ENCODE measurements at regions not wholly inside any gene's neighbourhood (a gene's known extent, or its start where the extent isn't known, plus 50 kb on each side); places are given as distances from the start of the nearest gene placed in this dataset.

DNA sequence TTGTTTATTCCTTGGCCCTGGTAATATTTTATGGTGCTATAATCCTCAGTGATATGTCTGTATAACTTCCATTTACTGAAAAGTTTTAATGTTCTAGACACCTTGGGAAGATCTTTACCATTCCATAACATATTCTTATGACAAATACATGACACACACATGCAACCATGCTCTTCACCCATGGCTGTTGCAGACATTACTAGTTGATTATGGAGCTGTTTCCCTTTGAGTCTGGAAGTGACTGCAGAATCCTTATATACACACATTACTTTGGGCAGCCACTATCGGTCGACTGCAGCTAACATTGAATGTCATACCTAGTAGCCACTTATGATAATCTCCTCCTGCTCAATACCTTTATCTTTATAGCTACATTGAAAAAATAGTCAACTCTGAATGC is 243.1 kb upstream of the ADAMTS9 start (continued):
- TF ChIP-seq, protein P1, sequence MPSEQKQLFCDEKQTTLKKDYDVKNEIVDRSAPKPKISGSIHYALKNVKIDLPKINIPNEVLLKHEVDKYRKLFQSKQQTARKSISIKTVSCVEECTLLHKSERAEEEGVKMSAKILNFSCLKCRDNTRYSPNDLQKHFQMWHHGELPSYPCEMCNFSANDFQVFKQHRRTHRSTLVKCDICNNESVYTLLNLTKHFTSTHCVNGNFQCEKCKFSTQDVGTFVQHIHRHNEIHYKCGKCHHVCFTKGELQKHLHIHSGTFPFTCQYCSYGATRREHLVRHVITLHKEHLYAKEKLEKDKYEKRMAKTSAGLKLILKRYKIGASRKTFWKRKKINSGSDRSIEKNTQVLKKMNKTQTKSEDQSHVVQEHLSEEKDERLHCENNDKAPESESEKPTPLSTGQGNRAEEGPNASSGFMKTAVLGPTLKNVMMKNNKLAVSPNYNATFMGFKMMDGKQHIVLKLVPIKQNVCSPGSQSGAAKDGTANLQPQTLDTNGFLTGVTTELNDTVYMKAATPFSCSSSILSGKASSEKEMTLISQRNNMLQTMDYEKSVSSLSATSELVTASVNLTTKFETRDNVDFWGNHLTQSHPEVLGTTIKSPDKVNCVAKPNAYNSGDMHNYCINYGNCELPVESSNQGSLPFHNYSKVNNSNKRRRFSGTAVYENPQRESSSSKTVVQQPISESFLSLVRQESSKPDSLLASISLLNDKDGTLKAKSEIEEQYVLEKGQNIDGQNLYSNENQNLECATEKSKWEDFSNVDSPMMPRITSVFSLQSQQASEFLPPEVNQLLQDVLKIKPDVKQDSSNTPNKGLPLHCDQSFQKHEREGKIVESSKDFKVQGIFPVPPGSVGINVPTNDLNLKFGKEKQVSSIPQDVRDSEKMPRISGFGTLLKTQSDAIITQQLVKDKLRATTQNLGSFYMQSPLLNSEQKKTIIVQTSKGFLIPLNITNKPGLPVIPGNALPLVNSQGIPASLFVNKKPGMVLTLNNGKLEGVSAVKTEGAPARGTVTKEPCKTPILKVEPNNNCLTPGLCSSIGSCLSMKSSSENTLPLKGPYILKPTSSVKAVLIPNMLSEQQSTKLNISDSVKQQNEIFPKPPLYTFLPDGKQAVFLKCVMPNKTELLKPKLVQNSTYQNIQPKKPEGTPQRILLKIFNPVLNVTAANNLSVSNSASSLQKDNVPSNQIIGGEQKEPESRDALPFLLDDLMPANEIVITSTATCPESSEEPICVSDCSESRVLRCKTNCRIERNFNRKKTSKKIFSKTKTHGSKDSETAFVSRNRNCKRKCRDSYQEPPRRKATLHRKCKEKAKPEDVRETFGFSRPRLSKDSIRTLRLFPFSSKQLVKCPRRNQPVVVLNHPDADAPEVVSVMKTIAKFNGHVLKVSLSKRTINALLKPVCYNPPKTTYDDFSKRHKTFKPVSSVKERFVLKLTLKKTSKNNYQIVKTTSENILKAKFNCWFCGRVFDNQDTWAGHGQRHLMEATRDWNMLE (tag by site-specific recombination; conservative IDR thresholded peaks at IDR 0.05; ENCODE audit: low read depth): no peak
- TF ChIP-seq ZNF549 (tag by site-specific recombination; IDR thresholded peaks at IDR 0.05) (no peak), ZNF560 (tag by site-specific recombination; IDR thresholded peaks at IDR 0.05; ENCODE audit: borderline replicate concordance) (no peak), ZNF48 (tag by site-specific recombination; IDR thresholded peaks at IDR 0.05) (no peak), ZNF114 (tag by site-specific recombination; IDR thresholded peaks at IDR 0.05) (no peak), ZBTB7A (tag by site-specific recombination; IDR thresholded peaks at IDR 0.05; ENCODE audit: low read depth) (no peak)

DNA sequence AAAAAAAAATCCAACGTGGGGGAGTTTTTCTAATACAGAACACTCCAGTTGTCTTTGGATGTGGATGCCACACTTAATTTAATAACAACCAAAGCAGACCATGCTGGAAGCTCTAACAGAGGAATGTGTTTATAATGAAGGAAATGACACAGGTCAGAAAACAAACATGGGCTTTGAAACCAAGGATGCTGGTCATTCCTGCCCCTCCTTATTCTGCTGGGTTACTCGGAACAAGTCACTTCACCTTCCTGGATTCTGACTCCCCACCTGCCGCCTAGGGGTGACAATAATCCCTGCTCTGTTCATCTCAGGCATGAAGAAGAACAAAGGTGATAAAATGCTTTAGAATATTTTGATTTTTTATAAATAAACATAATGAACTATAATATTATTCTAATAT is 240.9 kb upstream of the ADAMTS9 start:
- TF ChIP-seq EGR2 (tag by site-specific recombination; IDR thresholded peaks at IDR 0.05; ENCODE audit: low read depth): no peak
- TF ChIP-seq ZSCAN16 (tag by site-specific recombination; IDR thresholded peaks at IDR 0.05): no peak
- TF ChIP-seq, protein P2, sequence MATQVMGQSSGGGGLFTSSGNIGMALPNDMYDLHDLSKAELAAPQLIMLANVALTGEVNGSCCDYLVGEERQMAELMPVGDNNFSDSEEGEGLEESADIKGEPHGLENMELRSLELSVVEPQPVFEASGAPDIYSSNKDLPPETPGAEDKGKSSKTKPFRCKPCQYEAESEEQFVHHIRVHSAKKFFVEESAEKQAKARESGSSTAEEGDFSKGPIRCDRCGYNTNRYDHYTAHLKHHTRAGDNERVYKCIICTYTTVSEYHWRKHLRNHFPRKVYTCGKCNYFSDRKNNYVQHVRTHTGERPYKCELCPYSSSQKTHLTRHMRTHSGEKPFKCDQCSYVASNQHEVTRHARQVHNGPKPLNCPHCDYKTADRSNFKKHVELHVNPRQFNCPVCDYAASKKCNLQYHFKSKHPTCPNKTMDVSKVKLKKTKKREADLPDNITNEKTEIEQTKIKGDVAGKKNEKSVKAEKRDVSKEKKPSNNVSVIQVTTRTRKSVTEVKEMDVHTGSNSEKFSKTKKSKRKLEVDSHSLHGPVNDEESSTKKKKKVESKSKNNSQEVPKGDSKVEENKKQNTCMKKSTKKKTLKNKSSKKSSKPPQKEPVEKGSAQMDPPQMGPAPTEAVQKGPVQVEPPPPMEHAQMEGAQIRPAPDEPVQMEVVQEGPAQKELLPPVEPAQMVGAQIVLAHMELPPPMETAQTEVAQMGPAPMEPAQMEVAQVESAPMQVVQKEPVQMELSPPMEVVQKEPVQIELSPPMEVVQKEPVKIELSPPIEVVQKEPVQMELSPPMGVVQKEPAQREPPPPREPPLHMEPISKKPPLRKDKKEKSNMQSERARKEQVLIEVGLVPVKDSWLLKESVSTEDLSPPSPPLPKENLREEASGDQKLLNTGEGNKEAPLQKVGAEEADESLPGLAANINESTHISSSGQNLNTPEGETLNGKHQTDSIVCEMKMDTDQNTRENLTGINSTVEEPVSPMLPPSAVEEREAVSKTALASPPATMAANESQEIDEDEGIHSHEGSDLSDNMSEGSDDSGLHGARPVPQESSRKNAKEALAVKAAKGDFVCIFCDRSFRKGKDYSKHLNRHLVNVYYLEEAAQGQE (tag by site-specific recombination; IDR thresholded peaks at IDR 0.05): no peak
- TF ChIP-seq ZNF785 (tag by site-specific recombination; IDR thresholded peaks at IDR 0.05): no peak
- no peak for TF ChIP-seq ZNF585B (tag by site-specific recombination; IDR thresholded peaks at IDR 0.05)
- no peak for TF ChIP-seq ZNF138 (tag by site-specific recombination; IDR thresholded peaks at IDR 0.05; ENCODE audit: borderline replicate concordance)
- TF ChIP-seq, protein P3, sequence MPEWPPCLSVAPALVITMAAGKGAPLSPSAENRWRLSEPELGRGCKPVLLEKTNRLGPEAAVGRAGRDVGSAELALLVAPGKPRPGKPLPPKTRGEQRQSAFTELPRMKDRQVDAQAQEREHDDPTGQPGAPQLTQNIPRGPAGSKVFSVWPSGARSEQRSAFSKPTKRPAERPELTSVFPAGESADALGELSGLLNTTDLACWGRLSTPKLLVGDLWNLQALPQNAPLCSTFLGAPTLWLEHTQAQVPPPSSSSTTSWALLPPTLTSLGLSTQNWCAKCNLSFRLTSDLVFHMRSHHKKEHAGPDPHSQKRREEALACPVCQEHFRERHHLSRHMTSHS (tag by site-specific recombination; IDR thresholded peaks at IDR 0.05): no peak
- no peak for TF ChIP-seq RBAK (tag by site-specific recombination; IDR thresholded peaks at IDR 0.05)
- no peak for TF ChIP-seq ZNF843 (tag by site-specific recombination; IDR thresholded peaks at IDR 0.05)
- TF ChIP-seq ZNF510 (tag by site-specific recombination; IDR thresholded peaks at IDR 0.05; ENCODE audit: insufficient replicate concordance): no peak
- TF ChIP-seq ZNF792 (tag by site-specific recombination; IDR thresholded peaks at IDR 0.05): no peak
- TF ChIP-seq ZNF664 (tag by site-specific recombination; IDR thresholded peaks at IDR 0.05): no peak
- TF ChIP-seq ZNF555 (tag by site-specific recombination; conservative IDR thresholded peaks at IDR 0.05): no peak
- TF ChIP-seq ZFP41 (tag by site-specific recombination; IDR thresholded peaks at IDR 0.05; ENCODE audit: borderline replicate concordance): no peak
- ChIA-PET POLR2A (no interaction called here), CTCF (interaction anchor here (0.7 kb wide), 1 partner anchor 10 kb away, joined by 3 read pairs; no protein-coding TSS in a partner anchor)
- Histone ChIP-seq H3K9me3 (ENCODE audit: control insufficient read depth, insufficient read depth, low read depth, low read length) (no peaks in the 10 kb centered on the region), H3K4me1 (ENCODE audit: control insufficient read depth, insufficient read depth, low read length) (no peaks in the 10 kb centered on the region), H3K36me3 (ENCODE audit: control insufficient read depth in 2 of 2, insufficient read depth in 1 of 2, low read length in 2 of 2) (no peaks in the 10 kb centered on the region), H3K4me3 (ENCODE audit: low read depth, low read length) (no peak overlapping the region), H3K27ac (ENCODE audit: extremely low read depth, low read depth, low read length) (no peak overlapping the region)

All from HEK293 (cell line).